ENCODE measurements at regions not wholly inside any gene's neighbourhood (a gene's known extent, or its start where the extent isn't known, plus 50 kb on each side); places are given as distances from the start of the nearest gene placed in this dataset.

DNA sequence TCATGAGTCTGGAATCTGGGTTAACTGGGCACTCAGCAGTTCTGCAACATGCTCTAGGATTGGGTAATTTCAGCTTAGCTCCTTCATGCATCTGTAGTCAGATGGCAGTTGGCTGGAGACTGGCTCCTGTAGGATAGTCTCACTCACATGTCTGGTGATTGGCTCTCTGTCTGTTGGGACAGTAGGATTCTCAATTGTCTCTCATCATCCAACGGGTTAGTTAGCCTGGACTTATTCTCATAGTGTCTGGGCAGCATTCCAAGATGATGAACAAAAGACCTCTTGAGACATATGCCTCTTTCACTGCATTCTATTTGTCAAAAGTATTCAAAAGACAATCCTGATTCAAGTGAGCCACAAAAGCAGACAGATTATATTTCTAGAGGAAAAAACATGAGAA lies 795.6 kb upstream of the GALNTL6 start:
- TF ChIP-seq EZH2 (IDR thresholded peaks at IDR 0.05; ENCODE audit: borderline replicate concordance, insufficient read depth, low read depth, low read length, poor library complexity, severe bottlenecking) (no peak), CTCF (IDR thresholded peaks at IDR 0.05) (no peak)
